ENCODE measurements at regions not wholly inside any gene's neighbourhood (a gene's known extent, or its start where the extent isn't known, plus 50 kb on each side); places are given as distances from the start of the nearest gene placed in this dataset.

- H3K9me3 ChIP-seq = no peaks in the 10 kb centered on the region
- no peaks in the 10 kb centered on the region for H3K36me3 ChIP-seq
- DNase-seq = no peak
- no peak overlapping the region for H3K4me3 ChIP-seq
- H3K27me3 ChIP-seq = no peaks in the 10 kb centered on the region
- no peak for TF ChIP-seq POLR2A (IDR thresholded peaks at IDR 0.05)
- no peak for TF ChIP-seq CTCF (IDR thresholded peaks at IDR 0.05)
- no peak overlapping the region for H3K27ac ChIP-seq
- no peaks in the 10 kb centered on the region for H3K4me1 ChIP-seq
Observed at GRCh38 chr5:27473307-27474046, 435.1 kb upstream of the CDH9 start.

GRCh38 chr5:27472871-27473270 is 434.5 kb upstream of the CDH9 start:
- Histone ChIP-seq H3K4me3 (no peak overlapping the region), H3K27ac (no peak overlapping the region), H3K4me1 (no peaks in the 10 kb centered on the region), H3K27me3 (no peaks in the 10 kb centered on the region), H3K9me3 (no peaks in the 10 kb centered on the region), H3K36me3 (no peaks in the 10 kb centered on the region)
- no peak for DNase-seq
- no peak for TF ChIP-seq CTCF (IDR thresholded peaks at IDR 0.05)
- TF ChIP-seq POLR2A (IDR thresholded peaks at IDR 0.05) = no peak

- TF ChIP-seq POLR2A (IDR thresholded peaks at IDR 0.05) = no peak
- TF ChIP-seq CTCF (IDR thresholded peaks at IDR 0.05) = no peak
- H3K4me1 ChIP-seq = no peaks in the 10 kb centered on the region
- no peak overlapping the region for H3K4me3 ChIP-seq
- H3K36me3 ChIP-seq = no peaks in the 10 kb centered on the region
- H3K27me3 ChIP-seq = no peaks in the 10 kb centered on the region
- no peak for DNase-seq
- H3K9me3 ChIP-seq = no peaks in the 10 kb centered on the region
- no peak overlapping the region for H3K27ac ChIP-seq
Observed at GRCh38 chr5:27472000-27472763, 433.8 kb upstream of the CDH9 start.

- Histone ChIP-seq H3K27me3 (no peaks in the 10 kb centered on the region), H3K27ac (no peak overlapping the region), H3K9me3 (peaks cover 0 to 4% (median 0%) of the 10 kb centered on the region in 4 donors), H3K4me3 (no peak overlapping the region), H3K36me3 (no peaks in the 10 kb centered on the region), H3K4me1 (no peaks in the 10 kb centered on the region)
- no peak for TF ChIP-seq CTCF (IDR thresholded peaks at IDR 0.05)
- no peak for TF ChIP-seq POLR2A (IDR thresholded peaks at IDR 0.05)
- DNase-seq = no peak
Observed at GRCh38 chr5:27466959-27467358, 428.6 kb upstream of the CDH9 start.

GRCh38 chr5:27465140-27465539 is 426.8 kb upstream of the CDH9 start:
- no peak for TF ChIP-seq POLR2A (IDR thresholded peaks at IDR 0.05)
- no peak for TF ChIP-seq CTCF (IDR thresholded peaks at IDR 0.05)
- H3K27ac ChIP-seq = no peak overlapping the region
- H3K36me3 ChIP-seq = no peaks in the 10 kb centered on the region
- H3K4me3 ChIP-seq = no peak overlapping the region
- no peak for DNase-seq
- H3K27me3 ChIP-seq = no peaks in the 10 kb centered on the region
- H3K4me1 ChIP-seq = no peaks in the 10 kb centered on the region
- peaks cover 0 to 4% (median 0%) of the 10 kb centered on the region in 4 donors for H3K9me3 ChIP-seq

Measured in Peyer's patch (tissue), 4 donors.